Endodermal cell (in vitro differentiated cells): ENCODE measurements at regions not wholly inside any gene's neighbourhood (a gene's known extent, or its start where the extent isn't known, plus 50 kb on each side); places are given as distances from the start of the nearest gene placed in this dataset.

Source experiments
- DNase-seq: peaks from one replicate; pipeline ENCODE4 v3.0.0-alpha.2; 2017
- H3K27ac ChIP-seq: 2 replicates; pipeline ENCODE4 v1.5.1; 2013; ENCODE audit warnings: mild to moderate bottlenecking, low read depth, low read length, moderate library complexity
- H3K27me3 ChIP-seq: 2 replicates; pipeline ENCODE4 v1.6.1; 2013; ENCODE audit warnings: mild to moderate bottlenecking, low read length, moderate library complexity; ENCODE audit not compliant: insufficient read depth, control insufficient read depth, poor library complexity, severe bottlenecking
- H3K36me3 ChIP-seq: 2 replicates; pipeline ENCODE4 v1.7.0; 2013; ENCODE audit warnings: mild to moderate bottlenecking, low read length, moderate library complexity; ENCODE audit not compliant: control insufficient read depth, insufficient read depth
- H3K4me1 ChIP-seq: one replicate; pipeline ENCODE4 v1.7.0; 2013; ENCODE audit warnings: low read length; ENCODE audit not compliant: control insufficient read depth, insufficient read depth
- H3K4me3 ChIP-seq: 2 replicates; pipeline ENCODE4 v1.5.1; 2013; ENCODE audit warnings: mild to moderate bottlenecking, low read length, moderate library complexity
- H3K9ac ChIP-seq: 2 replicates; pipeline ENCODE4 v1.6.1; 2013; ENCODE audit warnings: mild to moderate bottlenecking, low read length, moderate library complexity; ENCODE audit not compliant: poor library complexity, severe bottlenecking; ENCODE audit errors: extremely low read depth
- H3K9me3 ChIP-seq: 2 replicates; pipeline ENCODE4 v1.6.1; 2013; ENCODE audit warnings: mild to moderate bottlenecking, low read length, moderate library complexity; ENCODE audit not compliant: control insufficient read depth
- H3K27ac Mint-ChIP-seq: 2 replicates; pipeline ENCODE4 v1.8.0; 2020; ENCODE audit warnings: mixed read lengths
- H3K27me3 Mint-ChIP-seq: 2 replicates; pipeline ENCODE4 v1.8.0; 2021; ENCODE audit warnings: mild to moderate bottlenecking, mixed read lengths; ENCODE audit not compliant: insufficient read depth
- H3K36me3 Mint-ChIP-seq: 2 replicates; pipeline ENCODE4 v1.8.0; 2020; ENCODE audit warnings: low read depth, mixed read lengths
- H3K4me1 Mint-ChIP-seq: 2 replicates; pipeline ENCODE4 v1.8.0; 2020; ENCODE audit warnings: mixed read lengths
- H3K4me3 Mint-ChIP-seq: 2 replicates; pipeline ENCODE4 v1.8.0; 2020; ENCODE audit warnings: mild to moderate bottlenecking, moderate library complexity, mixed read lengths
- H3K9me3 Mint-ChIP-seq: 2 replicates; pipeline ENCODE4 v1.8.0; 2020; ENCODE audit warnings: mild to moderate bottlenecking, mixed read lengths
- CTCF ChIP-seq: fragments of 200-600 bp; sonication (generic); conservative IDR thresholded peaks from 2 replicates; pipeline ENCODE4 v1.5.0; 2021; ENCODE audit warnings: antibody characterized with exemption, mild to moderate bottlenecking
- WGBS, 2 experiments: methylation state at CpG; one replicate each; pipeline versions ENCODE4 v1.1.5 to v1.1.7; 2013; ENCODE audit warnings: missing lambda C conversion rate in 2 of 2, mixed read lengths in 1 of 2; ENCODE audit not compliant: insufficient coverage in 1 of 2, insufficient read length in 1 of 2; 5-methylcytosine and 5-hydroxymethylcytosine counted together

GRCh38 chr2:128469203-128469602, 150.5 kb upstream of the HS6ST1 start:
- H3K36me3 Mint-ChIP-seq: peaks cover 11% of the 10 kb centered on the region
- H3K9me3 ChIP-seq: peaks cover 30% of the 10 kb centered on the region
- peak; percentile 80 for DNase-seq
- no peak overlapping the region for H3K4me3 Mint-ChIP-seq
- no peaks in the 10 kb centered on the region for H3K4me1 ChIP-seq
- H3K27me3 ChIP-seq: no peaks in the 10 kb centered on the region
- peak; percentile 81 for TF ChIP-seq CTCF
- peak overlapping the region; percentile 44 for H3K4me3 ChIP-seq
- WGBS, 2 experiments: 100% methylated on average over 1 of the region's 1 CpG
- no peak overlapping the region for H3K27ac ChIP-seq
- peaks cover 2% of the 10 kb centered on the region for H3K4me1 Mint-ChIP-seq
- H3K9ac ChIP-seq: no peak overlapping the region
- peaks cover 2% of the 10 kb centered on the region for H3K27me3 Mint-ChIP-seq
- H3K36me3 ChIP-seq: no peaks in the 10 kb centered on the region
- H3K9me3 Mint-ChIP-seq: peaks cover 43% of the 10 kb centered on the region
- no peak overlapping the region for H3K27ac Mint-ChIP-seq

GRCh38 chr2:128469875-128470274, 151.2 kb upstream of the HS6ST1 start:
- no peak overlapping the region for H3K27ac ChIP-seq
- H3K4me1 ChIP-seq: no peaks in the 10 kb centered on the region
- H3K4me1 Mint-ChIP-seq: no peaks in the 10 kb centered on the region
- 87 to 97% methylated on average over 3 of the region's 3 CpGs for WGBS, 2 experiments
- peaks cover 43% of the 10 kb centered on the region for H3K9me3 Mint-ChIP-seq
- H3K9me3 ChIP-seq: peaks cover 30% of the 10 kb centered on the region
- no peaks in the 10 kb centered on the region for H3K27me3 ChIP-seq
- no peak overlapping the region for H3K4me3 Mint-ChIP-seq
- no peak overlapping the region for H3K9ac ChIP-seq
- H3K4me3 ChIP-seq: peak overlapping the region; percentile 41
- H3K36me3 Mint-ChIP-seq: peaks cover 11% of the 10 kb centered on the region
- H3K36me3 ChIP-seq: no peaks in the 10 kb centered on the region
- no peak for DNase-seq
- no peak for TF ChIP-seq CTCF
- peaks cover 2% of the 10 kb centered on the region for H3K27me3 Mint-ChIP-seq
- H3K27ac Mint-ChIP-seq: no peak overlapping the region

GRCh38 chr2:128472789-128473174, 154.1 kb upstream of the HS6ST1 start:
- Mint-ChIP-seq H3K4me3 (no peak overlapping the region), H3K9me3 (peaks cover 42% of the 10 kb centered on the region), H3K36me3 (peaks cover 11% of the 10 kb centered on the region), H3K27ac (no peak overlapping the region), H3K4me1 (no peaks in the 10 kb centered on the region), H3K27me3 (peaks cover 2% of the 10 kb centered on the region)
- Histone ChIP-seq H3K27ac (no peak overlapping the region), H3K9me3 (peaks cover 29% of the 10 kb centered on the region), H3K4me1 (no peaks in the 10 kb centered on the region), H3K4me3 (no peak overlapping the region), H3K27me3 (no peaks in the 10 kb centered on the region), H3K9ac (no peak overlapping the region), H3K36me3 (no peaks in the 10 kb centered on the region)
- TF ChIP-seq CTCF: no peak
- DNase-seq: peak; percentile 24
- 85 to 100% methylated on average over 1 to 3 of the region's 5 CpGs for WGBS, 2 experiments
